ENCODE measurements at regions not wholly inside any gene's neighbourhood (a gene's known extent, or its start where the extent isn't known, plus 50 kb on each side); places are given as distances from the start of the nearest gene placed in this dataset.

GRCh38 chr16:74078511-74079231 is 217.9 kb upstream of the PSMD7 start:
- Mint-ChIP-seq H3K4me1 (ENCODE audit: low read depth) (no peaks in the 10 kb centered on the region), H3K9me3 (ENCODE audit: low read depth) (peaks cover 4% of the 10 kb centered on the region), H3K27me3 (peaks cover 6% of the 10 kb centered on the region), H3K36me3 (ENCODE audit: insufficient read depth) (no peaks in the 10 kb centered on the region), H3K27ac (no peak overlapping the region), H3K4me3 (ENCODE audit: low read depth) (no peak overlapping the region)
- TF ChIP-seq CTCF (IDR thresholded peaks at IDR 0.05; ENCODE audit: unreplicated experiment): no peak
- DNase-seq (ENCODE audit: low spot score, unreplicated experiment): no peak

- Mint-ChIP-seq H3K27ac (no peak overlapping the region), H3K27me3 (peaks cover 6% of the 10 kb centered on the region), H3K4me1 (ENCODE audit: low read depth) (no peaks in the 10 kb centered on the region), H3K36me3 (ENCODE audit: insufficient read depth) (no peaks in the 10 kb centered on the region), H3K4me3 (ENCODE audit: low read depth) (no peak overlapping the region), H3K9me3 (ENCODE audit: low read depth) (peaks cover 4% of the 10 kb centered on the region)
- no peak for DNase-seq (ENCODE audit: low spot score, unreplicated experiment)
- TF ChIP-seq CTCF (IDR thresholded peaks at IDR 0.05; ENCODE audit: unreplicated experiment): no peak
Observed at GRCh38 chr16:74076568-74076967, 220.0 kb upstream of the PSMD7 start.

- Mint-ChIP-seq H3K4me1 (ENCODE audit: low read depth) (no peaks in the 10 kb centered on the region), H3K27ac (no peak overlapping the region), H3K9me3 (ENCODE audit: low read depth) (peaks cover 4% of the 10 kb centered on the region)
Observed at GRCh38 chr16:74075393-74075792, 221.2 kb upstream of the PSMD7 start.

GRCh38 chr16:74073456-74073855 is 223.2 kb upstream of the PSMD7 start:
- TF ChIP-seq CTCF (IDR thresholded peaks at IDR 0.05; ENCODE audit: unreplicated experiment): no peak
- no peak overlapping the region for H3K4me3 Mint-ChIP-seq (ENCODE audit: low read depth)
- no peak for DNase-seq (ENCODE audit: low spot score, unreplicated experiment)
- H3K27ac Mint-ChIP-seq: no peak overlapping the region
- peaks cover 6% of the 10 kb centered on the region for H3K27me3 Mint-ChIP-seq
- no peaks in the 10 kb centered on the region for H3K36me3 Mint-ChIP-seq (ENCODE audit: insufficient read depth)
- no peaks in the 10 kb centered on the region for H3K4me1 Mint-ChIP-seq (ENCODE audit: low read depth)
- H3K9me3 Mint-ChIP-seq (ENCODE audit: low read depth): peaks cover 4% of the 10 kb centered on the region

More at GRCh38 chr16:74075393-74075792, 221.2 kb upstream of the PSMD7 start:
- no peak for DNase-seq (ENCODE audit: low spot score, unreplicated experiment)
- Mint-ChIP-seq H3K36me3 (ENCODE audit: insufficient read depth) (no peaks in the 10 kb centered on the region), H3K4me3 (ENCODE audit: low read depth) (no peak overlapping the region), H3K27me3 (peaks cover 6% of the 10 kb centered on the region)
- TF ChIP-seq CTCF (IDR thresholded peaks at IDR 0.05; ENCODE audit: unreplicated experiment): no peak

GRCh38 chr16:74071996-74072535 is 224.5 kb upstream of the PSMD7 start:
- peaks cover 3% of the 10 kb centered on the region for H3K27me3 Mint-ChIP-seq
- H3K4me3 Mint-ChIP-seq (ENCODE audit: low read depth): no peak overlapping the region
- peaks cover 4% of the 10 kb centered on the region for H3K9me3 Mint-ChIP-seq (ENCODE audit: low read depth)
- H3K36me3 Mint-ChIP-seq (ENCODE audit: insufficient read depth): no peaks in the 10 kb centered on the region
- no peak for TF ChIP-seq CTCF (IDR thresholded peaks at IDR 0.05; ENCODE audit: unreplicated experiment)
- DNase-seq (ENCODE audit: low spot score, unreplicated experiment): no peak
- H3K4me1 Mint-ChIP-seq (ENCODE audit: low read depth): no peaks in the 10 kb centered on the region
- no peak overlapping the region for H3K27ac Mint-ChIP-seq
